Epithelial cell of esophagus (primary cell): ENCODE measurements at regions not wholly inside any gene's neighbourhood (a gene's known extent, or its start where the extent isn't known, plus 50 kb on each side); places are given as distances from the start of the nearest gene placed in this dataset.

Experiments used
- DNase-seq: peaks from one replicate; pipeline ENCODE4 v3.0.0; 2010; ENCODE audit warnings: low read depth
- H3K4me3 ChIP-seq: 2 replicates; pipeline ENCODE4 v1.5.1; 2011; ENCODE audit warnings: mild to moderate bottlenecking, low read length, control low read depth
- CTCF ChIP-seq: IDR thresholded peaks from 2 replicates; pipeline ENCODE4 v1.5.1; 2011; ENCODE audit warnings: low read depth, mild to moderate bottlenecking, low read length, control low read depth, inconsistent platforms; ENCODE audit not compliant: insufficient read depth; ENCODE audit errors: missing control alignments

DNA sequence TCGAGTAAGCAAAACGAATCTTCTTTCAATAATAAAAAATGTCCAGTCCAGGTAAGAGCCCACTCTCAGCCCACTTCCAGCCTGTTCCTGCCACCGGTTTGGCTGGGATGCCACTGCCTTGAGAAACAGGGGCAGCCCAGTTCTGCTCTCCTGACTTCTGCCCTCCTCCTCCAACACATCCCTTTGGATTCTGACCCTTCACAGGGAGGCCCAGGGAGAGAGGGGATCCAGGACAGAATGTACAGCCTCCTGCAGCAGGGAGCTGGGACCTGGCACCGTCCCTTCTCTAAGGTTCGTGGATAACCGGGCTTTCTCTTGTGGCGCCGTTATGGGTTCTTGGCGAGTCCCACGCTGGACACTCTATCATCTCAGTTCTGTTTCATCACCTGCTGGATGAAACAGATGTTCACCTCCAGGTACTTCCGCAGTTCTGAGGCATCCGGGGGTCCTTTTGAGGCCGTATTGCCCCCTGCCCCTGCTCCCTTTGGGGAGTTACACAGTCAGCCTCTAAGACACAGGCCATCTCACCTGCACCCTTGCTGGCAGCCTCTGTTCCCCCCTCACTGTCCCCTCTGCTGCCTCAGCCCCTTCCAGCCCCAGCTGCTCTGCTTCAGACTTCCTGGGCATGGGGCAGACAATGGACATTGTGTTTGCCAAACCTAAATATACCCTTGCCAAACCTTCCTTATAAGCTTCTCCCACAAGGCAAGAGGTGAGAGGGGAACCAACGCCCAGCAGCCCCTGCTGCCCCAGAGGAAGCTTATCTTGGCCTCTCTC lies 203.8 kb upstream of the ZMIZ1 start:
- TF ChIP-seq CTCF: no peak
- no peak for DNase-seq
- H3K4me3 ChIP-seq: no peak overlapping the region

DNA sequence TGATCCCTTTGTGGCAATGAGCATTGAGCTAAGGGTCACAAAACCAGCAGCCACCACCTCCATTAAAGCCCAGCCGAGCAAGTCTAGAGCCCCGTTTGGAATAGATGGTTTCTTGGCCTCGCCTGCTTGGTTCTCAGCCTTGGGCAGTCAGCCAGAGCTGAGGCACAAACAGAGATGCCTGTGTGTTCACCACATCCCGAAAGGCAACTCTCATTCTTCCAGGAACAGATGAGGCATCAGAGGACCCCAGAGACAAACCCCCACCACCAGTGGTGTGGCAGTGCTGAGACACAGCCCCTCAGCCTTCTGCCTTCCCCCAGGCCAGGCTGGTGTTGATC lies 203.3 kb upstream of the ZMIZ1 start:
- H3K4me3 ChIP-seq: no peak overlapping the region
- no peak for TF ChIP-seq CTCF
- no peak for DNase-seq

- H3K4me3 ChIP-seq: no peak overlapping the region
- no peak for DNase-seq
- TF ChIP-seq CTCF: no peak
Observed at GRCh38 chr10:78865931-78866717, 202.6 kb upstream of the ZMIZ1 start.

GRCh38 chr10:78866731-78867554 lies 201.8 kb upstream of the ZMIZ1 start:
- TF ChIP-seq CTCF: no peak
- DNase-seq: no peak
- H3K4me3 ChIP-seq: no peak overlapping the region

- no peak for DNase-seq
- no peak overlapping the region for H3K4me3 ChIP-seq
- TF ChIP-seq CTCF: no peak
Observed at GRCh38 chr10:78867555-78867939, 201.2 kb upstream of the ZMIZ1 start.

DNA sequence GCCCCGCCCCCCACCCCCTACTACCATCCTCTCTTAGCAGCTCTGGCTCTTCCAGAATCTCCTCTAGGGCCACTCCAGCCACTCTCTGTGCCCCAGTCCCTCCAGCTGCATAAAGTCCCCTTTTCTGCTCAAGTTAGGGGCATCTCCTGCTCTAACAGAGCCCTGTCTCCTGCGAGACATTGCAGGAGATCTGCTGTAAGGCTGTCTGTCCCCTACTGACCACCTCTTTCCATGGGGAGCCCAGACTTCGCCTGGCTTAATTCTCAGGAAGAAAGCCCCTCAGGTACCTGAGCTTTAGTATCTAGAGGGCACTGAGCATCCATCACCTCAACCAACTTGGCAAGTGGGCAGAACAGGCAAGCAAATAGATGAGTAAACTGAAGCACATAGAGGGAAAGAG lies 200.7 kb upstream of the ZMIZ1 start:
- no peak for DNase-seq
- no peak overlapping the region for H3K4me3 ChIP-seq
- TF ChIP-seq CTCF: no peak
